ENCODE measurements at regions not wholly inside any gene's neighbourhood (a gene's known extent, or its start where the extent isn't known, plus 50 kb on each side); places are given as distances from the start of the nearest gene placed in this dataset.
A peak's percentile ranks its signal among the peaks of the same experiment; 100 is the strongest.

- Mint-ChIP-seq H3K36me3 (ENCODE audit: low read depth) (no peaks in the 10 kb centered on the region), H3K27me3 (ENCODE audit: insufficient read depth) (peaks cover 19% of the 10 kb centered on the region), H3K27ac (no peak overlapping the region), H3K9me3 (no peaks in the 10 kb centered on the region), H3K4me3 (no peak overlapping the region), H3K4me1 (ENCODE audit: low read depth) (peaks cover 37% of the 10 kb centered on the region)
- DNase-seq = peak; percentile 40
- TF ChIP-seq, protein P1, sequence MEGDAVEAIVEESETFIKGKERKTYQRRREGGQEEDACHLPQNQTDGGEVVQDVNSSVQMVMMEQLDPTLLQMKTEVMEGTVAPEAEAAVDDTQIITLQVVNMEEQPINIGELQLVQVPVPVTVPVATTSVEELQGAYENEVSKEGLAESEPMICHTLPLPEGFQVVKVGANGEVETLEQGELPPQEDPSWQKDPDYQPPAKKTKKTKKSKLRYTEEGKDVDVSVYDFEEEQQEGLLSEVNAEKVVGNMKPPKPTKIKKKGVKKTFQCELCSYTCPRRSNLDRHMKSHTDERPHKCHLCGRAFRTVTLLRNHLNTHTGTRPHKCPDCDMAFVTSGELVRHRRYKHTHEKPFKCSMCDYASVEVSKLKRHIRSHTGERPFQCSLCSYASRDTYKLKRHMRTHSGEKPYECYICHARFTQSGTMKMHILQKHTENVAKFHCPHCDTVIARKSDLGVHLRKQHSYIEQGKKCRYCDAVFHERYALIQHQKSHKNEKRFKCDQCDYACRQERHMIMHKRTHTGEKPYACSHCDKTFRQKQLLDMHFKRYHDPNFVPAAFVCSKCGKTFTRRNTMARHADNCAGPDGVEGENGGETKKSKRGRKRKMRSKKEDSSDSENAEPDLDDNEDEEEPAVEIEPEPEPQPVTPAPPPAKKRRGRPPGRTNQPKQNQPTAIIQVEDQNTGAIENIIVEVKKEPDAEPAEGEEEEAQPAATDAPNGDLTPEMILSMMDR (IDR thresholded peaks at IDR 0.05) = no peak
Observed at GRCh38 chr11:112525270-112525669, 264.6 kb upstream of the PLET1 start.

GRCh38 chr11:112525844-112526590 lies 265.4 kb upstream of the PLET1 start:
- Mint-ChIP-seq H3K27ac (no peak overlapping the region), H3K27me3 (ENCODE audit: insufficient read depth) (peaks cover 19% of the 10 kb centered on the region), H3K4me1 (ENCODE audit: low read depth) (peaks cover 37% of the 10 kb centered on the region), H3K36me3 (ENCODE audit: low read depth) (no peaks in the 10 kb centered on the region), H3K9me3 (no peaks in the 10 kb centered on the region), H3K4me3 (no peak overlapping the region)
- no peak for DNase-seq
- TF ChIP-seq, protein P1 (IDR thresholded peaks at IDR 0.05) = no peak

- Mint-ChIP-seq H3K4me3 (no peak overlapping the region), H3K27me3 (ENCODE audit: insufficient read depth) (peaks cover 18% of the 10 kb centered on the region), H3K27ac (no peak overlapping the region), H3K36me3 (ENCODE audit: low read depth) (no peaks in the 10 kb centered on the region), H3K4me1 (ENCODE audit: low read depth) (peaks cover 37% of the 10 kb centered on the region), H3K9me3 (no peaks in the 10 kb centered on the region)
- TF ChIP-seq, protein P1 (IDR thresholded peaks at IDR 0.05) = no peak
- no peak for DNase-seq
Observed at GRCh38 chr11:112526699-112527416, 266.2 kb upstream of the PLET1 start.

GRCh38 chr11:112529071-112529470 lies 268.4 kb upstream of the PLET1 start:
- H3K36me3 Mint-ChIP-seq (ENCODE audit: low read depth) = no peaks in the 10 kb centered on the region
- no peak overlapping the region for H3K4me3 Mint-ChIP-seq
- peaks cover 28% of the 10 kb centered on the region for H3K4me1 Mint-ChIP-seq (ENCODE audit: low read depth)
- DNase-seq = no peak
- TF ChIP-seq, protein P1 (IDR thresholded peaks at IDR 0.05) = no peak
- H3K27me3 Mint-ChIP-seq (ENCODE audit: insufficient read depth) = peaks cover 20% of the 10 kb centered on the region
- no peak overlapping the region for H3K27ac Mint-ChIP-seq
- H3K9me3 Mint-ChIP-seq = no peaks in the 10 kb centered on the region

GRCh38 chr11:112532506-112532905 lies 271.8 kb upstream of the PLET1 start:
- TF ChIP-seq, protein P1 (IDR thresholded peaks at IDR 0.05) = no peak
- Mint-ChIP-seq H3K36me3 (ENCODE audit: low read depth) (no peaks in the 10 kb centered on the region), H3K4me1 (ENCODE audit: low read depth) (no peaks in the 10 kb centered on the region), H3K9me3 (no peaks in the 10 kb centered on the region), H3K27me3 (ENCODE audit: insufficient read depth) (peaks cover 26% of the 10 kb centered on the region), H3K27ac (no peak overlapping the region), H3K4me3 (no peak overlapping the region)
- no peak for DNase-seq

All from HFFc6 (cell line).